Left forelimb (tissue), 1 donor: ENCODE measurements at regions not wholly inside any gene's neighbourhood (a gene's known extent, or its start where the extent isn't known, plus 50 kb on each side); places are given as distances from the start of the nearest gene placed in this dataset.
"Not testable (repeated sequence)": the region's sequence is repeated elsewhere in the genome, so short reads cannot be mapped to it uniquely, and the experiment has no call there.

Experiments used
- DNase-seq: peaks from one replicate; pipeline ENCODE4 v3.0.0-alpha.2; 2018; ENCODE audit warnings: low spot score

- DNase-seq: not testable (repeated sequence)
Observed at GRCh38 chrY:7588176-7588575, 676.6 kb upstream of the AMELY start.

- no peak for DNase-seq
Observed at GRCh38 chrY:7562541-7562940, 651.0 kb upstream of the AMELY start.

GRCh38 chrY:7557675-7558074 is 646.1 kb upstream of the AMELY start:
- DNase-seq: no peak

GRCh38 chrY:7555006-7555405 is 643.5 kb upstream of the AMELY start:
- no peak for DNase-seq

GRCh38 chrY:7545060-7545459 is 633.5 kb upstream of the AMELY start:
- DNase-seq: no peak

GRCh38 chrY:7544172-7544770 is 632.7 kb upstream of the AMELY start:
- DNase-seq: no peak

GRCh38 chrY:7543506-7543905 is 632.0 kb upstream of the AMELY start:
- no peak for DNase-seq

- DNase-seq: no peak
Observed at GRCh38 chrY:7542256-7542858, 630.8 kb upstream of the AMELY start.

GRCh38 chrY:7529396-7529795 is 617.8 kb upstream of the AMELY start:
- DNase-seq: no peak

GRCh38 chrY:7527568-7527967 is 616.0 kb upstream of the AMELY start:
- DNase-seq: not testable (repeated sequence)

GRCh38 chrY:7518387-7518786 is 606.8 kb upstream of the AMELY start:
- DNase-seq: no peak

- DNase-seq: no peak
Observed at GRCh38 chrY:7516268-7516667, 604.7 kb upstream of the AMELY start.

GRCh38 chrY:7515812-7516211 is 604.3 kb upstream of the AMELY start:
- DNase-seq: no peak

- no peak for DNase-seq
Observed at GRCh38 chrY:7502896-7503295, 591.3 kb upstream of the AMELY start.

- DNase-seq: no peak
Observed at GRCh38 chrY:7501236-7501635, 589.7 kb upstream of the AMELY start.

GRCh38 chrY:7496001-7496400 is 584.4 kb upstream of the AMELY start:
- DNase-seq: no peak

- DNase-seq: not testable (repeated sequence)
Observed at GRCh38 chrY:7484455-7485285, 573.1 kb upstream of the AMELY start.

- no peak for DNase-seq
Observed at GRCh38 chrY:7471976-7472375, 560.4 kb upstream of the AMELY start.

GRCh38 chrY:7470037-7470436 is 558.5 kb upstream of the AMELY start:
- no peak for DNase-seq

- DNase-seq: no peak
Observed at GRCh38 chrY:7468951-7469745, 557.6 kb upstream of the AMELY start.

- no peak for DNase-seq
Observed at GRCh38 chrY:7467796-7468520, 556.4 kb upstream of the AMELY start.

GRCh38 chrY:7465185-7465621 is 553.7 kb upstream of the AMELY start:
- DNase-seq: no peak
